ENCODE measurements at regions not wholly inside any gene's neighbourhood (a gene's known extent, or its start where the extent isn't known, plus 50 kb on each side); places are given as distances from the start of the nearest gene placed in this dataset.

- no peak for TF ChIP-seq EZH2 (IDR thresholded peaks at IDR 0.05; ENCODE audit: borderline replicate concordance, insufficient read depth, low read depth, low read length, poor library complexity, severe bottlenecking)
- TF ChIP-seq, protein P1, sequence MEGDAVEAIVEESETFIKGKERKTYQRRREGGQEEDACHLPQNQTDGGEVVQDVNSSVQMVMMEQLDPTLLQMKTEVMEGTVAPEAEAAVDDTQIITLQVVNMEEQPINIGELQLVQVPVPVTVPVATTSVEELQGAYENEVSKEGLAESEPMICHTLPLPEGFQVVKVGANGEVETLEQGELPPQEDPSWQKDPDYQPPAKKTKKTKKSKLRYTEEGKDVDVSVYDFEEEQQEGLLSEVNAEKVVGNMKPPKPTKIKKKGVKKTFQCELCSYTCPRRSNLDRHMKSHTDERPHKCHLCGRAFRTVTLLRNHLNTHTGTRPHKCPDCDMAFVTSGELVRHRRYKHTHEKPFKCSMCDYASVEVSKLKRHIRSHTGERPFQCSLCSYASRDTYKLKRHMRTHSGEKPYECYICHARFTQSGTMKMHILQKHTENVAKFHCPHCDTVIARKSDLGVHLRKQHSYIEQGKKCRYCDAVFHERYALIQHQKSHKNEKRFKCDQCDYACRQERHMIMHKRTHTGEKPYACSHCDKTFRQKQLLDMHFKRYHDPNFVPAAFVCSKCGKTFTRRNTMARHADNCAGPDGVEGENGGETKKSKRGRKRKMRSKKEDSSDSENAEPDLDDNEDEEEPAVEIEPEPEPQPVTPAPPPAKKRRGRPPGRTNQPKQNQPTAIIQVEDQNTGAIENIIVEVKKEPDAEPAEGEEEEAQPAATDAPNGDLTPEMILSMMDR (IDR thresholded peaks at IDR 0.05), result no peak
Measured at GRCh38 chr10:90403211-90404000, 454.4 kb downstream of the HTR7 start.

Data from B cell (primary cell).